ENCODE measurements at regions not wholly inside any gene's neighbourhood (a gene's known extent, or its start where the extent isn't known, plus 50 kb on each side); places are given as distances from the start of the nearest gene placed in this dataset.
"Not testable (repeated sequence)": the region's sequence is repeated elsewhere in the genome, so short reads cannot be mapped to it uniquely, and the experiment has no call there.

DNA sequence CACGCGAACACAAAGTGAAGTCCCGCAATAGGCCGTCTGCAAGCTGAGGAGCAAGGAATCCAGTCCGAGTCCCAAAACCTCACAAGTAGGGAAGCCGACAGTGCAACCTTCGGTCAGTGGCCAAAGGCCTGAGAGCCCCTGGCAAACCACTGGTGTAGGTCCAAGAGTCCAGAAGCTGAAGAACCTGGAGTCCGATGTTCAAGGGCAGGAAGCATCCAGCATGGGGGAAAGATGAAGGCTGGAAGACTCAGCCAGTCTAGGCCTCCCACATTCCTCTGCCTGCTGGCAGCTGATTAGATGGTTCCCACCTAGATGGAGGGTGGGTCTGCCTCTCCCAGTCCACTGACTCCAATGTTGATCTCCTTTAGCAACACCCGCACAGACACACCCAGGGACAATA is 87.2 kb downstream of the EMX2 start:
- H3K79me1 ChIP-seq (ENCODE audit: low read depth, low read length); H3K9ac ChIP-seq (replicated peaks in 1 of 4; ENCODE audit: extremely low read depth in 1 of 4, low read depth in 3 of 4, low read length in 3 of 4); H4K5ac ChIP-seq (ENCODE audit: insufficient read length, low read depth, low read length); H3K56ac ChIP-seq (replicated peaks; ENCODE audit: insufficient read length, low read depth, low read length); H3K4ac ChIP-seq (replicated peaks; ENCODE audit: insufficient read length, low read depth, low read length); H3K23ac ChIP-seq (ENCODE audit: insufficient read length); H2BK120ac ChIP-seq (replicated peaks; ENCODE audit: low read depth, low read length); H3K36me3 ChIP-seq (ENCODE audit: control insufficient read depth in 2 of 4, insufficient read depth in 4 of 4, low read length in 3 of 4); H3K79me2 ChIP-seq (ENCODE audit: control insufficient read depth in 1 of 2, insufficient read depth in 2 of 2, low read length in 2 of 2); H3K18ac ChIP-seq (ENCODE audit: extremely low read depth, low read length); H3K4me1 ChIP-seq (replicated peaks in 1 of 4; ENCODE audit: control insufficient read depth in 3 of 4, insufficient read depth in 4 of 4, low read length in 3 of 4); H4K8ac ChIP-seq (ENCODE audit: extremely low read depth, insufficient read depth, low read length); H2AFZ ChIP-seq (ENCODE audit: low read length); H3K23me2 ChIP-seq (ENCODE audit: low read depth, low read length); H3K9me3 ChIP-seq (ENCODE audit: insufficient read depth in 2 of 2, low read depth in 1 of 2, low read length in 1 of 2); H3K4me2 ChIP-seq (ENCODE audit: insufficient read depth in 1 of 2, low read depth in 2 of 2, low read length in 2 of 2); H3K27ac ChIP-seq (ENCODE audit: low read depth, low read length); H2BK15ac ChIP-seq (ENCODE audit: low read length); H2BK12ac ChIP-seq (ENCODE audit: low read depth, low read length); FAIRE-seq; H2AK5ac ChIP-seq (ENCODE audit: low read depth, low read length); H2BK5ac ChIP-seq (ENCODE audit: low read depth, low read length); H3K4me3 ChIP-seq (ENCODE audit: extremely low read depth in 1 of 4, insufficient read depth in 2 of 4, low read depth in 3 of 4, low read length in 4 of 4); H4K20me1 ChIP-seq (replicated peaks in 1 of 2; ENCODE audit: control insufficient read depth in 1 of 2, insufficient read depth in 2 of 2, low read length in 2 of 2); POLR2A ChIA-PET (ENCODE audit: partially characterized antibody); H4K91ac ChIP-seq (replicated peaks; ENCODE audit: insufficient read length, low read length); H2BK20ac ChIP-seq (ENCODE audit: low read length); H3K27me3 ChIP-seq (replicated peaks in 1 of 4; ENCODE audit: control insufficient read depth in 3 of 4, extremely low read depth in 1 of 4, insufficient read depth in 3 of 4, low read length in 3 of 4); H3K14ac ChIP-seq (ENCODE audit: insufficient read length): not testable (repeated sequence)
- DNase-seq (ENCODE audit: low read depth in 1 of 2, low spot score in 2 of 2) = peak in 1 of 2 experiments; percentile 33
- CTCF ChIA-PET (ENCODE audit: partially characterized antibody) = interaction anchor here (1.8 kb wide), 1 partner anchor 11 kb away, joined by 4 read pairs; no protein-coding TSS in a partner anchor
- 90% methylated on average over 9 of the region's 9 CpGs; no CpG with 5 or more reads in 1 of the 2 experiments for WGBS, 2 experiments (ENCODE audit: extremely low coverage in 1 of 2, insufficient coverage in 1 of 2, insufficient read length in 1 of 2, insufficient replicate concordance in 2 of 2, low coverage in 1 of 2, low lambda C conversion rate in 2 of 2, missing lambda C conversion rate in 1 of 2)

Data from H1 (cell line).